ENCODE measurements at regions not wholly inside any gene's neighbourhood (a gene's known extent, or its start where the extent isn't known, plus 50 kb on each side); places are given as distances from the start of the nearest gene placed in this dataset.

GRCh38 chr1:2879591-2879990 is 78.1 kb upstream of the TTC34 start:
- H3K36me3 ChIP-seq (ENCODE audit: low read depth) = no peaks in the 10 kb centered on the region
- H3K4me1 ChIP-seq (ENCODE audit: insufficient read depth, poor library complexity, severe bottlenecking) = no peaks in the 10 kb centered on the region
- H3K9me3 ChIP-seq (ENCODE audit: severe bottlenecking) = no peaks in the 10 kb centered on the region
- no peak for DNase-seq (ENCODE audit: low spot score)
- TF ChIP-seq CTCF (IDR thresholded peaks at IDR 0.05; ENCODE audit: poor library complexity, severe bottlenecking) = no peak
- ATAC-seq (ENCODE audit: low read depth) = no peak
- H3K27ac ChIP-seq (ENCODE audit: poor library complexity, severe bottlenecking) = no peak overlapping the region
- no peak overlapping the region for H3K4me3 ChIP-seq (ENCODE audit: severe bottlenecking)
- H3K27me3 ChIP-seq (ENCODE audit: insufficient read depth, poor library complexity, severe bottlenecking) = no peaks in the 10 kb centered on the region

GRCh38 chr1:2880086-2880485 is 78.6 kb upstream of the TTC34 start:
- no peak for DNase-seq (ENCODE audit: low spot score)
- Histone ChIP-seq H3K4me1 (ENCODE audit: insufficient read depth, poor library complexity, severe bottlenecking) (no peaks in the 10 kb centered on the region), H3K27me3 (ENCODE audit: insufficient read depth, poor library complexity, severe bottlenecking) (no peaks in the 10 kb centered on the region), H3K36me3 (ENCODE audit: low read depth) (no peaks in the 10 kb centered on the region), H3K9me3 (ENCODE audit: severe bottlenecking) (no peaks in the 10 kb centered on the region), H3K4me3 (ENCODE audit: severe bottlenecking) (no peak overlapping the region), H3K27ac (ENCODE audit: poor library complexity, severe bottlenecking) (no peak overlapping the region)
- TF ChIP-seq CTCF (IDR thresholded peaks at IDR 0.05; ENCODE audit: poor library complexity, severe bottlenecking) = no peak
- no peak for ATAC-seq (ENCODE audit: low read depth)

- TF ChIP-seq CTCF (IDR thresholded peaks at IDR 0.05; ENCODE audit: poor library complexity, severe bottlenecking) = no peak
- no peak for ATAC-seq (ENCODE audit: low read depth)
These were observed 79.4 kb upstream of the TTC34 start for GRCh38 chr1:2880812-2881295.

GRCh38 chr1:2881556-2881955 is 80.1 kb upstream of the TTC34 start:
- ATAC-seq (ENCODE audit: low read depth) (no peak), DNase-seq (ENCODE audit: low spot score) (no peak)
- Histone ChIP-seq H3K36me3 (ENCODE audit: low read depth) (no peaks in the 10 kb centered on the region), H3K27me3 (ENCODE audit: insufficient read depth, poor library complexity, severe bottlenecking) (no peaks in the 10 kb centered on the region), H3K4me1 (ENCODE audit: insufficient read depth, poor library complexity, severe bottlenecking) (no peaks in the 10 kb centered on the region), H3K4me3 (ENCODE audit: severe bottlenecking) (no peak overlapping the region), H3K27ac (ENCODE audit: poor library complexity, severe bottlenecking) (no peak overlapping the region), H3K9me3 (ENCODE audit: severe bottlenecking) (no peaks in the 10 kb centered on the region)
- TF ChIP-seq CTCF (IDR thresholded peaks at IDR 0.05; ENCODE audit: poor library complexity, severe bottlenecking) = no peak

More at GRCh38 chr1:2880812-2881295, 79.4 kb upstream of the TTC34 start:
- Histone ChIP-seq H3K9me3 (ENCODE audit: severe bottlenecking) (no peaks in the 10 kb centered on the region), H3K27me3 (ENCODE audit: insufficient read depth, poor library complexity, severe bottlenecking) (no peaks in the 10 kb centered on the region), H3K36me3 (ENCODE audit: low read depth) (no peaks in the 10 kb centered on the region), H3K27ac (ENCODE audit: poor library complexity, severe bottlenecking) (no peak overlapping the region), H3K4me1 (ENCODE audit: insufficient read depth, poor library complexity, severe bottlenecking) (no peaks in the 10 kb centered on the region), H3K4me3 (ENCODE audit: severe bottlenecking) (no peak overlapping the region)
- no peak for DNase-seq (ENCODE audit: low spot score)

GRCh38 chr1:2882966-2883696 is 81.6 kb upstream of the TTC34 start:
- Histone ChIP-seq H3K27ac (ENCODE audit: poor library complexity, severe bottlenecking) (no peak overlapping the region), H3K36me3 (ENCODE audit: low read depth) (no peaks in the 10 kb centered on the region), H3K4me1 (ENCODE audit: insufficient read depth, poor library complexity, severe bottlenecking) (no peaks in the 10 kb centered on the region), H3K27me3 (ENCODE audit: insufficient read depth, poor library complexity, severe bottlenecking) (no peaks in the 10 kb centered on the region), H3K4me3 (ENCODE audit: severe bottlenecking) (no peak overlapping the region), H3K9me3 (ENCODE audit: severe bottlenecking) (no peaks in the 10 kb centered on the region)
- ATAC-seq (ENCODE audit: low read depth) (no peak), DNase-seq (ENCODE audit: low spot score) (no peak)
- no peak for TF ChIP-seq CTCF (IDR thresholded peaks at IDR 0.05; ENCODE audit: poor library complexity, severe bottlenecking)
